NCI-H1417 (cell line): ENCODE measurements at regions not wholly inside any gene's neighbourhood (a gene's known extent, or its start where the extent isn't known, plus 50 kb on each side); places are given as distances from the start of the nearest gene placed in this dataset.
"Not testable (repeated sequence)": the region's sequence is repeated elsewhere in the genome, so short reads cannot be mapped to it uniquely, and the experiment has no call there.

Source experiments
- DNase-seq, 3 experiments: peaks; one replicate each; lab custom pipeline; 2025; lab: John Stamatoyannopoulos, UW

DNA sequence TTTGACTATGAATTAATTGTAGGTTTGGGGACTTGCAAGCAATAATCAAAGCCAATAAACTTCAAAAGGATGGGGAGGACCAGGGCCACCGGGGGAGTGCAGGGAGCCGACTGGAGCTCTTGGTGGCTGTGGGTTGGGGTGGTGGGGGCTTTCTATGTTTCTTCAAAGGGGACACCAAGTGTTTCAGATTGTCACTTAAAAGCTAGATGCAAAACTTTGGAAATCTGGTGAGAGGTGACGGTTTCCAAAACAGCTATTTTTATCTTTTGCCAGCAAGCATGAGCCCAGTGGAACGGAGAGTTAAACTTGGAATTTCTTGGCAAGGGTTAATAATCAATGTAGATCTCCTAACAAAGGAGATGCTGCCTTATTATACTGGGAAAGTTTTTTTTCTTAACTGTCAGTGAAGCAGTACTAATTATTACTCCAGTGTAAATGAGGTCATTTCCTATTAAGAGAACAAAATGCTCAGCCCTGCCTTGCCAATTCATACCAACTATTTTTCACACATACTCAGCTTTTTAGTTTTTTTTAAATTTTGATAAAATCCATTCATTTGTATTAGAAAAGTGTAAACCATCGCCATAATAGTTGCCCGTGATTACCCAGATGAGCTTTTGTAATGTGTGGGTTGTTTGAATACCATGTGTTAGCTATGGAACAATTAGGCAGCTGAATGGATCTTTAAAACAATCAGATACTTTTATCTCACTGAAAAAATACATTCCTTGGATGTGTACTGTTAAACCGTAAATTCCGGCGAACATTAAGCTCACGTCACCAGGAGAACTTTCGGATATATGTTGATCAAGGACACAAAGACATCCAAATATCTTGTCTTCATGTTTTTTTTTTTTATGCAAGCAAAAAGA lies 95.9 kb upstream of the ZNF536 start:
- no peak for DNase-seq

- DNase-seq: no peak
These were observed 95.3 kb upstream of the ZNF536 start for GRCh38 chr19:30276883-30277280.

- no peak for DNase-seq
These were observed 94.0 kb upstream of the ZNF536 start for GRCh38 chr19:30277941-30278881.

- DNase-seq: no peak
These were observed 93.3 kb upstream of the ZNF536 start for GRCh38 chr19:30278882-30279254.

DNA sequence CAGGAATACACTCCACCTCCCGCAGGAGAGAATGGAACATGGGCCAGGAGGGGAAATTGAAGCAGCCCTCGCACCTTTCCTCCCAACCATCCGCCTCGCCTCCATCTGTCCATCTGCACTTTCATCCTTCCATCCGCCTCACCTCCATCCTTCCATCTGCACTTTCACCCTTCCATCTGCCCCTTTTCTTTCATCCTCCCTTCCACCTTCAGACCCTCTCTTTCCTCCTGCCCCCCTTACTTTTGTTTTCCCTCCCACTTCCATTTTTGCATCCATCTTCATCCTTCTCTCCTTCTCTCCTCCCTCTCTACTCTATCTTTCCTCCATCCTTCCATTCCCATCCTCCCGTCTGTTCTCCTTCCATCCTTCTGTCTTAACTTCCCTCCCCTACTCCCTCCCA lies 92.2 kb upstream of the ZNF536 start:
- DNase-seq: no peak

DNA sequence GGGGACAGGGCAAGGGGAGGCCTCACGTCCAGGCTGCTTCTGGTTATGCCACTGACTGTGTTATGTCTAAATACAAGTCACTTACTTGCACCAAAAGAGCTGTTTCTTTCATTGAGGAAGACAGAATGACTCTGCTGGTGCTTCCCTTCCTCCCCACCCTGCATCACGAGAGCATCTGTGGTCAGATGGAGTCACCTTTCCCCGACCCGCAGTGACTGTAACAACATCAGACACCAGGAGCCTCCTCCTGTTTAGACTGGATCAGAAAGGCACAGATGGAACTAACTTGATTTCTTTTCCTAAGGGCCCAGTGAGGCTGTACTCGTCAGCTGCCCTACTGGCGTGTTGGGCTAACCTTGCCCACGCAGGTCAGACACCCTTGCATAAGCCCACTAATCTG lies 90.3 kb upstream of the ZNF536 start:
- DNase-seq: no peak

- no peak for DNase-seq
These were observed 88.6 kb upstream of the ZNF536 start for GRCh38 chr19:30283556-30283955.

DNA sequence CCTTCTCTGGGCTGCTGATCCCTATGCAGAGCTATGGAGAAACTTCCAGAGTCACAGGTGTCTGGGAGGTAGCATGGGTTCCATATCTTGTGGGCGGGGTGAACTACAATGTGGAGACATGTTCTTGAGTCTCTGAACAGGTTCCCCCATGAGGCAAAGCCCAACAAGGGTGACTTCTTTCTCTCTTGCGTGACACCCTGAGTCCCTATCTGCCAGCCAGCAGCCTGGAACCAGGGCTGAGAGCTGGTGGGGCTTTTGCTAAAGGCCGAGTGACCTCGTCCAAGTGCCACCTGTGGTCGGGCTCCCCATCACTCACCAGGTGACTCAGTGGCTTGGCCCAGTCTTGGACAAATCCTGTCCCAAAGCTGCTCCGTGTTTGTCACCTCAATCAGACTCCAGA lies 88.0 kb upstream of the ZNF536 start:
- no peak for DNase-seq

DNA sequence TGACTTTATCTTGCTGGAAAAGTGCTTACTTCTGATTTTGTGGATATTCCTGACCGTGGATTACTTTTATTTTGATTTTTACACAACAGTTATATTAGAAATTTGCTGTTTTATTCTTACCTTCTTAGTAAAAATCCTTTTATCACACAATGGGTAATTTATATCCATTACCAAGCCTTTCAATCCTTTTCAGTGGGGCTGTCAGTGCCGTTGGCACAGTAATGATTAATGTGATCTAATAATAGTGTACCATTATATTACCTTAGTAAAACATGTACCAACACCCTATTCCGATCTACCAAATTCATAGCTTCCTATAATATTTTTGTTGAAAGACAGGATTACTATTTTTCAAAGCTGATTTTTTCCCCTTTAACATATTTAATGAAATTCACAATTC lies 87.3 kb upstream of the ZNF536 start:
- DNase-seq: peak in 1 of 3 experiments; percentile 10

- no peak for DNase-seq
These were observed 85.8 kb upstream of the ZNF536 start for GRCh38 chr19:30286378-30286777.

- DNase-seq: no peak
These were observed 84.9 kb upstream of the ZNF536 start for GRCh38 chr19:30287259-30287658.

DNA sequence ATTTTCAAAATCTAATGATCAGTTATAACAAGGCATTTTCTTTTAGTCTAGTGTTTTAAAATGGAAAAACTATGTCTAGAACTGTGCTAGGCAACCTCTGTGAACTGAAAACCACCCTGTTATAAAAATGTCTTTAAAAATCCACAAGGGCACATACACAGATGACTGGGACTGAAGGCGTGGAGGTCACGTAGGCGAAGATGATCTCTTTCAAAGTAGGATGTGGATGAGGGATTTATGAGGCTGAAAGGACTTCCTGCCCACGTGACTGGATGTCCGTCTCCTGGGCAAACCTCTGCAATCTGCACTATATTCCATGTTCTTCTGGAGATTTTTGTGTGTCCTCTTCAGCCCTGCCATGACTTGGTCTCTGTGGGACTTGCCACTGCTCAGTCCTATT lies 84.2 kb upstream of the ZNF536 start:
- DNase-seq: no peak

GRCh38 chr19:30288911-30289310 lies 83.3 kb upstream of the ZNF536 start:
- DNase-seq: no peak

GRCh38 chr19:30289336-30289735 lies 82.8 kb upstream of the ZNF536 start:
- DNase-seq: no peak

GRCh38 chr19:30290805-30291204 lies 81.4 kb upstream of the ZNF536 start:
- not testable (repeated sequence) for DNase-seq

DNA sequence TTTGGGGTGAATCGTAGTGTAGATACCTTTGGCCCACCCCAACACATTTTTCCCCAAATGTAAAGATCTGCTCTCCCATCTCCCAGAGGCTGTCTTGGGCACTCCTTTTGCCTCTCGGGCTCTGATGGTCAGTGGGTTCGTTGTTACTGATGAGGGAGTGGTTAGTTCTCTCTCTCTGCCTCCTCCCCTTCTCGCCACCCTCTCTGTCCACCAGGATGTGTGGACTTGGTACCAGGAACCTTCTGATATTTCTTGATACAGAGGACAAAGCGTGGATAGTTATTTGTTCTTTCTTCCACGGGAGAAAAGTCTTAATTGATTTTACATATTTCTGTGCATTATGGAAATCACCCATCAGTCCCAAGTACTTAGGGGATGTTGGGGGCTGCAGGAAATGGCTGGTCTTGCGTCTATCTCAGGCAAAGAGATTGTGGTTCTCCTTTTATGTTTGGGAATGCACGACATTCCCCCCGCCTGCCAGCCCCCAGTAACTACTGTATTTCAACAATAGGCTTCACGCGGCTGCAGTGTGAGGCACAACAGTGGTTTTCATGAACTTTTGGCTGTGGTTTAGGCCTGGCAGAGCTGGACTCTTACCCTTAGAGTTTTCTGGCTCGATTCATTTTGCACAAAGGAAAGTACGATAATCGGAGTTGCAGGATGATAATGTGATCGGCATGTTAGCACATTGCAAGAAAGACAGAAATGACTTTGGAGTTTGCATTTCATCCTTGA lies 79.0 kb upstream of the ZNF536 start:
- DNase-seq: no peak

GRCh38 chr19:30297969-30298368 lies 74.2 kb upstream of the ZNF536 start:
- no peak for DNase-seq

DNA sequence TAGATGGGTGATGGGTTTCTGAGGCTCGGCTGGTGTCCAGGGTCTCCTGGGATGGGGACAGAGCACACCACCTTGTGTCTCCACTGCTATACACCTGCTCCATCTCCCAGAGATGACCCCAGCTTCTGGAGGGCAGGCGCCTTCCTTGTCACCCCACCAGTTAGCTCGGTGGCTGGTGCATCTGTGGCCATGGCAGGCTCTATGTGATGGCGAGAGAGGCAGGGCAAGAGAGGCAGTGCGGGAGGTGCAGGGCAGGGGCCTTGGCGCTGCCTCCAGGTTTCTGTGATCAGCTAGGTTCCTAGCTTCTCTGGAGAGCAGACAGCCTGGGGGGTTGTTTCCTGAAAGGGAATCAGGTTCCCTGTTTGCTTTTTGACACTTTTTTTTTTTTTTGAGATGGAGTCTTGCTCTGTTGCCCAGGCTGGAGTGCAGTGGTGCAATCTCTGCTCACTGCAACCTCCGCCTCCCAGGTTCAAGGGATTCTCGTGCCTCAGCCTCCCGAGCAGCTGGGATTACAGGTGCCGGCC lies 69.0 kb upstream of the ZNF536 start:
- DNase-seq: no peak

- DNase-seq: no peak
These were observed 67.6 kb upstream of the ZNF536 start for GRCh38 chr19:30304540-30304939.

DNA sequence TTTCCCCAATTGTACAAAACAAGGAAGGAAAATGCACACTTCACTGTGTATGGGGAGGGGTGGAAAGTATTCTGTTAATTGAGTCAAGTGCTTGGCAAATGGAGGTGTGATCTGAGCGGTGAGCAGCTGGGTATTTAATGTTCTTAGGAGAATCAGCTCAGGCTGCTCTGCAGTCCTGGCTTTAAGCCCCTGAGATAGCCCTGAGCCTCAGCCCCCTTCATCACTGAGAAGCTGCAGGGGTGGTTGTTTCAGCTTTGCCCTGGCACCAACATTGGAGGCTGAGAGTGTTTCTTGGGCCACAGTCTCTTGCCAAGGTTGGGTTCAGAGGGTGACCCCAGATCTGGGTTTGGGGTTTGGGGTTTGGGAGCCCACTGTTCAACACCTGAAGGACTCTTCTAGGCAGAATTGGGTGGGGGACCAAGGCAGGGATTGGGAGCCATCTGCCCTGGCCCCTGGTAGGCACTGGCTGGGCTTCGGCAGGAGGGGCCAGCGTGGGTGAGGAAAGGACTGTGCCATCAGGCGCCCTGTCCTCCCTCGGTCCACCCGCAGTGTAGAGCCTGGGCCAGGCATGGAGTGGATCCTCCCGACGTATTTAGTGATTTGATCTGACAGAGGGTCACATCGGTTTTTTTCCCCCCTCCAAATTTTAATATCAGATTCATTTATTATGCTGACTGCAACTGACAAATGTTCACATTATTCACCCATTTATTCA lies 66.7 kb upstream of the ZNF536 start:
- DNase-seq: no peak

DNA sequence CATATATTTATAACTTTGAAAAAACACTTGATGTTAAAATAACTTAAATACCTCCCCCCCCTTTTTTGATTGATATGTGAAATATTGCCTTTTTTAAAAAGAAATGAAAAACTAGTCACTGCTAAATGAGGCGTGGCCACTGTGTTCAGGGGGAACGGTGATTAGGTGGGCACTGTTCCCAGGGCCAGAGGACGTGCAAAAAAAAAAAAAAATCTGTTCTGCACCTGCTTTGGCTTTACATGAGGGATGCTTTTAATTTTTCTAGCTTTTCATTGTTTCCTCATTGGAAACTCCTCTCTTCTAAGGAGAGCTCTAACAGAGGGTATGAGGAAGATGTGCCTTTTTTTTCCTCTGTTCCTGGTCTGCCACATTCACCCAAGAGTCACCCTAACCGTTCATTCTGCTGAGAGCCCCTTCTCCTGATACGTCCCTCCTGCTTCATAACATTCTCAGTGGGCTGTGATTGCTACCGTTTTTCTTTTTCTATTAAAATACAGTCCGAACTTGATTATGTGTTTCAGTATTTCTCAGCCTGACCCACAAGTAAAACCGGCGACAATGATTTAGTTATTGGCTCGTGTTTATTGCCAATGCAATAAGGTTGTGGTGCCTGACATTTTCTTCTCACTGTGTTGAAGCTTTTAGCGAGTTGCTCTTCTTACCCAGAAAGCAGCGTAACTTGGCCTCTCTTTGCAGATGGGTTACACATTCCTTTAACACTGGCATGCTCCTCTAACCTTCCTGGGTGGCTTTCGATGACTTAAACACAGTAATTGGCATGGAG lies 64.8 kb upstream of the ZNF536 start:
- DNase-seq: no peak
